HepG2 (cell line): ENCODE measurements at regions not wholly inside any gene's neighbourhood (a gene's known extent, or its start where the extent isn't known, plus 50 kb on each side); places are given as distances from the start of the nearest gene placed in this dataset.
A peak's percentile ranks its signal among the peaks of the same experiment; 100 is the strongest.

Experiments
- CBX5 ChIP-seq: sonication (generic); formaldehyde crosslinking; IDR thresholded peaks from 2 replicates; pipeline ENCODE4 v1.4.0; 2020; ENCODE audit warnings: missing genetic modification reagents, borderline replicate concordance
- EZH2 ChIP-seq: conservative IDR thresholded peaks from 2 replicates; pipeline ENCODE4 v1.6.1; 2012; ENCODE audit warnings: mild to moderate bottlenecking, low read depth, low read length, moderate library complexity
- HNRNPL ChIP-seq: fragments of 200-400 bp; formaldehyde crosslinking; IDR thresholded peaks from 2 replicates; pipeline ENCODE4 v1.6.1; 2017; ENCODE audit warnings: mild to moderate bottlenecking, low read depth, low read length
- KDM3A ChIP-seq: IDR thresholded peaks from 2 replicates; pipeline ENCODE4 v1.6.1; 2018; ENCODE audit warnings: low read depth, missing compliant biosample characterization
- KLF15 ChIP-seq: sonication (generic); formaldehyde crosslinking; IDR thresholded peaks from 2 replicates; pipeline ENCODE4 v1.8.1; 2023; ENCODE audit warnings: borderline replicate concordance, mild to moderate bottlenecking, inconsistent platforms, missing genetic modification reagents, mixed read lengths
- LBX2 ChIP-seq: sonication (generic); formaldehyde crosslinking; IDR thresholded peaks from 2 replicates; pipeline ENCODE4 v1.5.0; 2020; ENCODE audit warnings: missing genetic modification reagents, mild to moderate bottlenecking, borderline replicate concordance
- POLR2A ChIP-seq, 2 experiments: IDR thresholded peaks; 2 replicates each; pipeline ENCODE4 v1.6.1; 2011; ENCODE audit warnings: low read depth in 2 of 2, low read length in 2 of 2, mild to moderate bottlenecking in 1 of 2, moderate library complexity in 1 of 2; ENCODE audit not compliant: insufficient read depth in 1 of 2
- ZFAT ChIP-seq: sonication (generic); formaldehyde crosslinking; conservative IDR thresholded peaks from 2 replicates; pipeline ENCODE4 v1.8.1; 2023; ENCODE audit warnings: missing genetic modification reagents, inconsistent platforms
- ZNF18 ChIP-seq: sonication (generic); formaldehyde crosslinking; IDR thresholded peaks from 2 replicates; pipeline ENCODE4 v1.8.0; 2022; ENCODE audit warnings: mild to moderate bottlenecking, missing genetic modification reagents; ENCODE audit not compliant: insufficient replicate concordance
- ZNF230 ChIP-seq: sonication (generic); formaldehyde crosslinking; IDR thresholded peaks from 2 replicates; pipeline ENCODE4 v1.4.0; 2020; ENCODE audit warnings: mild to moderate bottlenecking, missing genetic modification reagents
- ZNF576 ChIP-seq: sonication (generic); formaldehyde crosslinking; IDR thresholded peaks from 2 replicates; pipeline ENCODE4 v1.4.0; 2020; ENCODE audit warnings: mild to moderate bottlenecking, missing genetic modification reagents
- ZNF782 ChIP-seq: sonication (generic); formaldehyde crosslinking; IDR thresholded peaks from 2 replicates; pipeline ENCODE4 v1.4.0; 2020; ENCODE audit warnings: missing genetic modification reagents, mild to moderate bottlenecking, borderline replicate concordance
- ZSCAN31 ChIP-seq: sonication (generic); formaldehyde crosslinking; IDR thresholded peaks from 2 replicates; pipeline ENCODE4 v1.5.0; 2020; ENCODE audit warnings: low read depth, mild to moderate bottlenecking, missing genetic modification reagents
- TF ChIP-seq, protein P1 (sequence below): sonication (generic); formaldehyde crosslinking; IDR thresholded peaks from 2 replicates; pipeline ENCODE4 v1.4.0; 2020; ENCODE audit warnings: mild to moderate bottlenecking, missing genetic modification reagents
- TF ChIP-seq, protein P2 (sequence below): IDR thresholded peaks from 2 replicates; pipeline ENCODE4 v1.6.1; 2018; ENCODE audit warnings: missing genetic modification reagents, mild to moderate bottlenecking, missing compliant biosample characterization
- TF ChIP-seq, protein P3 (sequence below): sonication (generic); formaldehyde crosslinking; IDR thresholded peaks from 2 replicates; pipeline ENCODE4 v1.4.0; 2020; ENCODE audit warnings: missing genetic modification reagents, borderline replicate concordance
- TF ChIP-seq, protein P4 (sequence below): sonication (generic); formaldehyde crosslinking; IDR thresholded peaks from 2 replicates; pipeline ENCODE4 v1.5.1; 2020; ENCODE audit warnings: mild to moderate bottlenecking, missing genetic modification reagents, moderate library complexity

DNA sequence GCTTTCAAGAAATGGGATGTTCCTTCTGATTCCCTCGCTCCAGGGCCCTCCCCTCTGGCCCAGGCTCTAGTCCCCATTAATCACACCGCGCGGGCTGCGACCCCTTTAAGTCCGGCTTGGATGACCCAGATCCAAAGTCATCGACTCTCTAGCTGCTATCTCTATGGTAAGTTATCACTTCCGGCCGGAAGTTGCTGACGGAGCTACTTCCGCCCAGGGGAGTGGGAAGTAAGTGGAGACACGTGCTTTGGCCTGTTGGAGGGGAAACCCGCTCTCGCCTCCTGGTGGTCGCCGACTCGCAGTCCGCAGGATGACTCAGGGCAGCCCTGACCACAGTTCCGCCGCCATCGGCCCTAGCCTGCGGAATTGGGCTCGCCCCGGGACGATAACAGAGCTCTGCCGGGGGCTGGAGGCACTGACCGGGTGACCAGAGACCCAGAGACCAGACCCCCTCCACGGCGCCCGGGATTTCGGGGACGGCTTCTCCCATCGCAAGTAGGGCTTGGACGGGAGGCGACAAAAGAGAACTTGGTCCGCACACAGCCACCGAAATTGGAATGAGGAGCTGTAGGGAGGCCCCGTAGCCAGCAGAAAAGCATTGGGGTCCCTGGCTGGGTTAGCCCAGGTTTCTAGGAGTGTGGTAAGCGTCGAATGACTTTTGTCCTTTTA, 52.2 kb upstream of the SEC14L1 start (continued):
- TF ChIP-seq ZNF576 (CRISPR knock-in tag) (no peak), LBX2 (CRISPR knock-in tag) (0 out of 2 replicates have a peak, but pooled peaks have one; percentile 42), ZNF230 (CRISPR knock-in tag) (peak; percentile 95), ZSCAN31 (peak; percentile 97), POLR2A (IDR thresholded peaks at IDR 0.05; ENCODE audit: insufficient read depth in 1 of 2, low read depth in 2 of 2, low read length in 2 of 2) (peak; percentile 79 to 92), ZFAT (CRISPR knock-in tag) (no peak), KLF15 (CRISPR knock-in tag) (peak; percentile 89; the same call in 1 of the 2 replicates), EZH2 (no peak), KDM3A (peak; percentile 99), ZNF18 (CRISPR knock-in tag) (peak; percentile 92), HNRNPL (0 out of 2 replicates have a peak, but pooled peaks have one; percentile 50), ZNF782 (CRISPR knock-in tag) (peak; percentile 59), CBX5 (CRISPR knock-in tag) (peak; percentile 95; the same call in 1 of the 2 replicates)
- TF ChIP-seq, protein P1, sequence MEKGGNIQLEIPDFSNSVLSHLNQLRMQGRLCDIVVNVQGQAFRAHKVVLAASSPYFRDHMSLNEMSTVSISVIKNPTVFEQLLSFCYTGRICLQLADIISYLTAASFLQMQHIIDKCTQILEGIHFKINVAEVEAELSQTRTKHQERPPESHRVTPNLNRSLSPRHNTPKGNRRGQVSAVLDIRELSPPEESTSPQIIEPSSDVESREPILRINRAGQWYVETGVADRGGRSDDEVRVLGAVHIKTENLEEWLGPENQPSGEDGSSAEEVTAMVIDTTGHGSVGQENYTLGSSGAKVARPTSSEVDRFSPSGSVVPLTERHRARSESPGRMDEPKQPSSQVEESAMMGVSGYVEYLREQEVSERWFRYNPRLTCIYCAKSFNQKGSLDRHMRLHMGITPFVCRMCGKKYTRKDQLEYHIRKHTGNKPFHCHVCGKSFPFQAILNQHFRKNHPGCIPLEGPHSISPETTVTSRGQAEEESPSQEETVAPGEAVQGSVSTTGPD: no peak
- TF ChIP-seq, protein P2, sequence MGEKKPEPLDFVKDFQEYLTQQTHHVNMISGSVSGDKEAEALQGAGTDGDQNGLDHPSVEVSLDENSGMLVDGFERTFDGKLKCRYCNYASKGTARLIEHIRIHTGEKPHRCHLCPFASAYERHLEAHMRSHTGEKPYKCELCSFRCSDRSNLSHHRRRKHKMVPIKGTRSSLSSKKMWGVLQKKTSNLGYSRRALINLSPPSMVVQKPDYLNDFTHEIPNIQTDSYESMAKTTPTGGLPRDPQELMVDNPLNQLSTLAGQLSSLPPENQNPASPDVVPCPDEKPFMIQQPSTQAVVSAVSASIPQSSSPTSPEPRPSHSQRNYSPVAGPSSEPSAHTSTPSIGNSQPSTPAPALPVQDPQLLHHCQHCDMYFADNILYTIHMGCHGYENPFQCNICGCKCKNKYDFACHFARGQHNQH (CRISPR knock-in tag): peak; percentile 98
- TF ChIP-seq, protein P3, sequence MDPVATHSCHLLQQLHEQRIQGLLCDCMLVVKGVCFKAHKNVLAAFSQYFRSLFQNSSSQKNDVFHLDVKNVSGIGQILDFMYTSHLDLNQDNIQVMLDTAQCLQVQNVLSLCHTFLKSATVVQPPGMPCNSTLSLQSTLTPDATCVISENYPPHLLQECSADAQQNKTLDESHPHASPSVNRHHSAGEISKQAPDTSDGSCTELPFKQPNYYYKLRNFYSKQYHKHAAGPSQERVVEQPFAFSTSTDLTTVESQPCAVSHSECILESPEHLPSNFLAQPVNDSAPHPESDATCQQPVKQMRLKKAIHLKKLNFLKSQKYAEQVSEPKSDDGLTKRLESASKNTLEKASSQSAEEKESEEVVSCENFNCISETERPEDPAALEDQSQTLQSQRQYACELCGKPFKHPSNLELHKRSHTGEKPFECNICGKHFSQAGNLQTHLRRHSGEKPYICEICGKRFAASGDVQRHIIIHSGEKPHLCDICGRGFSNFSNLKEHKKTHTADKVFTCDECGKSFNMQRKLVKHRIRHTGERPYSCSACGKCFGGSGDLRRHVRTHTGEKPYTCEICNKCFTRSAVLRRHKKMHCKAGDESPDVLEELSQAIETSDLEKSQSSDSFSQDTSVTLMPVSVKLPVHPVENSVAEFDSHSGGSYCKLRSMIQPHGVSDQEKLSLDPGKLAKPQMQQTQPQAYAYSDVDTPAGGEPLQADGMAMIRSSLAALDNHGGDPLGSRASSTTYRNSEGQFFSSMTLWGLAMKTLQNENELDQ: no peak
- TF ChIP-seq, protein P4, sequence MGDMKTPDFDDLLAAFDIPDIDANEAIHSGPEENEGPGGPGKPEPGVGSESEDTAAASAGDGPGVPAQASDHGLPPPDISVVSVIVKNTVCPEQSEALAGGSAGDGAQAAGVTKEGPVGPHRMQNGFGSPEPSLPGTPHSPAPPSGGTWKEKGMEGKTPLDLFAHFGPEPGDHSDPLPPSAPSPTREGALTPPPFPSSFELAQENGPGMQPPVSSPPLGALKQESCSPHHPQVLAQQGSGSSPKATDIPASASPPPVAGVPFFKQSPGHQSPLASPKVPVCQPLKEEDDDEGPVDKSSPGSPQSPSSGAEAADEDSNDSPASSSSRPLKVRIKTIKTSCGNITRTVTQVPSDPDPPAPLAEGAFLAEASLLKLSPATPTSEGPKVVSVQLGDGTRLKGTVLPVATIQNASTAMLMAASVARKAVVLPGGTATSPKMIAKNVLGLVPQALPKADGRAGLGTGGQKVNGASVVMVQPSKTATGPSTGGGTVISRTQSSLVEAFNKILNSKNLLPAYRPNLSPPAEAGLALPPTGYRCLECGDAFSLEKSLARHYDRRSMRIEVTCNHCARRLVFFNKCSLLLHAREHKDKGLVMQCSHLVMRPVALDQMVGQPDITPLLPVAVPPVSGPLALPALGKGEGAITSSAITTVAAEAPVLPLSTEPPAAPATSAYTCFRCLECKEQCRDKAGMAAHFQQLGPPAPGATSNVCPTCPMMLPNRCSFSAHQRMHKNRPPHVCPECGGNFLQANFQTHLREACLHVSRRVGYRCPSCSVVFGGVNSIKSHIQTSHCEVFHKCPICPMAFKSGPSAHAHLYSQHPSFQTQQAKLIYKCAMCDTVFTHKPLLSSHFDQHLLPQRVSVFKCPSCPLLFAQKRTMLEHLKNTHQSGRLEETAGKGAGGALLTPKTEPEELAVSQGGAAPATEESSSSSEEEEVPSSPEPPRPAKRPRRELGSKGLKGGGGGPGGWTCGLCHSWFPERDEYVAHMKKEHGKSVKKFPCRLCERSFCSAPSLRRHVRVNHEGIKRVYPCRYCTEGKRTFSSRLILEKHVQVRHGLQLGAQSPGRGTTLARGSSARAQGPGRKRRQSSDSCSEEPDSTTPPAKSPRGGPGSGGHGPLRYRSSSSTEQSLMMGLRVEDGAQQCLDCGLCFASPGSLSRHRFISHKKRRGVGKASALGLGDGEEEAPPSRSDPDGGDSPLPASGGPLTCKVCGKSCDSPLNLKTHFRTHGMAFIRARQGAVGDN: peak; percentile 100
